ENCODE measurements at regions not wholly inside any gene's neighbourhood (a gene's known extent, or its start where the extent isn't known, plus 50 kb on each side); places are given as distances from the start of the nearest gene placed in this dataset.

DNA sequence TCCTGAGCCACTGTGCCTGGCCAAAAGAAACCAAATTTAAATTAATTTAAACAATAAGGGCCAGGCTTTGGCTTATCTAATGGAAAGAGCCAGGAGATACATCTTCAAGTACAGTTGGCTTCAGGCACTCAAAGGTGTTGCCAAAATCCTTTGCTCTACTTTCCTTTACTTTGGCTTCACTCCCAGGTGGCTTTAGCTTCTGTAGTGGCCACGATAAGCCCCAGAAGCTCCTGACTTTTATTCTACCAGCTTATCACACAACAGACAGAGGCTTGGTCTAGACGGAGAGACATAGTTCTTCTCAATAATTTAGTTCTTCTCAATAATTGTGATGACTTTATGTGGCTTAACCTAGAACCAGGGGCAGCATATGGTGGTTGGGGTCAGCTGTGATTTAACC, 211.2 kb upstream of the LNX1 start:
- H3K4me3 Mint-ChIP-seq = no peak overlapping the region
- no peaks in the 10 kb centered on the region for H3K36me3 Mint-ChIP-seq
- H3K27ac Mint-ChIP-seq = no peak overlapping the region
- H3K9me3 Mint-ChIP-seq = no peaks in the 10 kb centered on the region
- no peak for DNase-seq (ENCODE audit: extremely low spot score, unreplicated experiment)
- no peaks in the 10 kb centered on the region for H3K27me3 Mint-ChIP-seq
- TF ChIP-seq, protein P1, sequence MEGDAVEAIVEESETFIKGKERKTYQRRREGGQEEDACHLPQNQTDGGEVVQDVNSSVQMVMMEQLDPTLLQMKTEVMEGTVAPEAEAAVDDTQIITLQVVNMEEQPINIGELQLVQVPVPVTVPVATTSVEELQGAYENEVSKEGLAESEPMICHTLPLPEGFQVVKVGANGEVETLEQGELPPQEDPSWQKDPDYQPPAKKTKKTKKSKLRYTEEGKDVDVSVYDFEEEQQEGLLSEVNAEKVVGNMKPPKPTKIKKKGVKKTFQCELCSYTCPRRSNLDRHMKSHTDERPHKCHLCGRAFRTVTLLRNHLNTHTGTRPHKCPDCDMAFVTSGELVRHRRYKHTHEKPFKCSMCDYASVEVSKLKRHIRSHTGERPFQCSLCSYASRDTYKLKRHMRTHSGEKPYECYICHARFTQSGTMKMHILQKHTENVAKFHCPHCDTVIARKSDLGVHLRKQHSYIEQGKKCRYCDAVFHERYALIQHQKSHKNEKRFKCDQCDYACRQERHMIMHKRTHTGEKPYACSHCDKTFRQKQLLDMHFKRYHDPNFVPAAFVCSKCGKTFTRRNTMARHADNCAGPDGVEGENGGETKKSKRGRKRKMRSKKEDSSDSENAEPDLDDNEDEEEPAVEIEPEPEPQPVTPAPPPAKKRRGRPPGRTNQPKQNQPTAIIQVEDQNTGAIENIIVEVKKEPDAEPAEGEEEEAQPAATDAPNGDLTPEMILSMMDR (conservative IDR thresholded peaks at IDR 0.05) = no peak
- no peaks in the 10 kb centered on the region for H3K4me1 Mint-ChIP-seq (ENCODE audit: unreplicated experiment)

GRCh38 chr4:53801373-53801772, 210.1 kb upstream of the LNX1 start:
- TF ChIP-seq, protein P1 (conservative IDR thresholded peaks at IDR 0.05) = no peak
- Mint-ChIP-seq H3K4me3 (no peak overlapping the region), H3K4me1 (ENCODE audit: unreplicated experiment) (no peaks in the 10 kb centered on the region), H3K27me3 (no peaks in the 10 kb centered on the region), H3K36me3 (no peaks in the 10 kb centered on the region), H3K27ac (no peak overlapping the region), H3K9me3 (no peaks in the 10 kb centered on the region)
- DNase-seq (ENCODE audit: extremely low spot score, unreplicated experiment) = no peak

GRCh38 chr4:53800741-53801140, 209.5 kb upstream of the LNX1 start:
- Mint-ChIP-seq H3K36me3 (no peaks in the 10 kb centered on the region), H3K4me1 (ENCODE audit: unreplicated experiment) (no peaks in the 10 kb centered on the region), H3K27me3 (no peaks in the 10 kb centered on the region), H3K9me3 (no peaks in the 10 kb centered on the region), H3K4me3 (no peak overlapping the region), H3K27ac (no peak overlapping the region)
- no peak for DNase-seq (ENCODE audit: extremely low spot score, unreplicated experiment)
- TF ChIP-seq, protein P1 (conservative IDR thresholded peaks at IDR 0.05) = no peak

DNA sequence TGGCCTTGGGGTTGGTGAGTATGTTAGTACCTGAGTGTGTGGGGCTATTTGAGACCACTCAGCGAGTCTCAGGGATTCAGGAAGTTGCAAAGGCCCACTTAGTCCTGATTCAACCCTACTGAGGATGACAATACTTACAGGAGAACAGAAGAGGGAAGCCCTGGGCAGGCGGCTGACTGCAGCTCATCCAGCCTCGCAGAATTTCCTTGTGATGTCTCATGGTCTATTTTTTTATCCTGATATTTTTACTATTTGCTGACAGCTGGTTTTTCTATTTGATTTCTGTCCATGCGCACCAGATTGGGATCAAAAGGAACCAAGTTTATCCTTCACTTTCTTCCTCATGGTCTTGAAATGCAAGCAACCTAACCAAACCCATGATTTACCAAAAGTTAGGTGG, 201.8 kb upstream of the LNX1 start:
- TF ChIP-seq, protein P1 (conservative IDR thresholded peaks at IDR 0.05) = no peak
- Mint-ChIP-seq H3K4me1 (ENCODE audit: unreplicated experiment) (no peaks in the 10 kb centered on the region), H3K36me3 (no peaks in the 10 kb centered on the region)

GRCh38 chr4:53790286-53790685, 199.0 kb upstream of the LNX1 start:
- H3K4me1 Mint-ChIP-seq (ENCODE audit: unreplicated experiment) = no peaks in the 10 kb centered on the region
- TF ChIP-seq, protein P1 (conservative IDR thresholded peaks at IDR 0.05) = no peak
- H3K27ac Mint-ChIP-seq = no peak overlapping the region
- no peak for DNase-seq (ENCODE audit: extremely low spot score, unreplicated experiment)
- H3K36me3 Mint-ChIP-seq = no peaks in the 10 kb centered on the region
- no peaks in the 10 kb centered on the region for H3K9me3 Mint-ChIP-seq
- no peak overlapping the region for H3K4me3 Mint-ChIP-seq
- peaks cover 10% of the 10 kb centered on the region for H3K27me3 Mint-ChIP-seq

More for the DNA sequence above, 201.8 kb upstream of the LNX1 start:
- Mint-ChIP-seq H3K4me3 (no peak overlapping the region), H3K27ac (no peak overlapping the region), H3K9me3 (no peaks in the 10 kb centered on the region), H3K27me3 (peaks cover 10% of the 10 kb centered on the region)
- DNase-seq (ENCODE audit: extremely low spot score, unreplicated experiment) = no peak

DNA sequence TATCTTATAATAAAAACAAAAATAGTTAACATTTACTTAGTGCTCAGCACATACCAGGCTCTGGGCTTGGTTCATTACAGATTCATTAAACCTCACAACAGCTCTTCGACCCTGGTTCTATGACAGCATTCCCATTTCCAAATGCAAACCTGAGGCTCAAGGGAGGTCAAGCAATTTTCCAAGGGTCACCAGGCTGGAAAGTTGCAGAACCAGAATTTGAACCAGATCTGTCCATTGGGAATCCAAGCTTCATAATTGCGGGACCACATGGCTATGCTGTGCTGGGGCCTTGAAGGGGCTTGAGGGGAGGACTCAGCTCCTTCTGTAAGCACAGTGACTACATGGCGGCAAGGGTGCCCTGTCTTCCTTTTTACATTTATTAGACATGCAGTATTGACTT, 197.3 kb upstream of the LNX1 start:
- Mint-ChIP-seq H3K27ac (no peak overlapping the region), H3K9me3 (no peaks in the 10 kb centered on the region), H3K4me3 (no peak overlapping the region), H3K27me3 (peaks cover 10% of the 10 kb centered on the region), H3K4me1 (ENCODE audit: unreplicated experiment) (no peaks in the 10 kb centered on the region), H3K36me3 (no peaks in the 10 kb centered on the region)
- no peak for DNase-seq (ENCODE audit: extremely low spot score, unreplicated experiment)
- TF ChIP-seq, protein P1 (conservative IDR thresholded peaks at IDR 0.05) = no peak
